UCSD-AML1 (cell line): ENCODE measurements at regions not wholly inside any gene's neighbourhood (a gene's known extent, or its start where the extent isn't known, plus 50 kb on each side); places are given as distances from the start of the nearest gene placed in this dataset.
"Not testable (repeated sequence)": the region's sequence is repeated elsewhere in the genome, so short reads cannot be mapped to it uniquely, and the experiment has no call there.

ENCODE experiments used
- DNase-seq: peaks from one replicate; lab custom pipeline; 2025; ENCODE audit not compliant: unreplicated experiment; lab: John Stamatoyannopoulos, UW

DNA sequence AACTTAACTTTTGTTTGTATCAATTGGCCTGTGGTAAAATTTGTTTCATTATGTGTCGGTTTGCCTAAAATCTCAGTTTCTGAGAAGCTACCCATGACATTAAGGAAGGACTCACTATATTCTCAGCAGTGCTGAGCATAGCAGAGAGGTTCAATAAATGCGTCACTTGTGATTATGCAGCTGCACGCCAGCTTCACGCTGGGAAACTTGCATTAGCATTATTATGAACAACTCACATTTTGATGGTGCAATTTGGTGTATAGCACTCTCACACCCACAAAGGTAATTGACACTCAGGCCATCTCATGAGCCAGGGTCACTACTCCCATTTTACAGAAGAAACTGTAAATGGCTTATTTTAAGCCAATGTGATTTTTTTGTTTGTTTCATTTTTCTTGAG lies 80.6 kb upstream of the SALL1 start:
- no peak for DNase-seq

DNA sequence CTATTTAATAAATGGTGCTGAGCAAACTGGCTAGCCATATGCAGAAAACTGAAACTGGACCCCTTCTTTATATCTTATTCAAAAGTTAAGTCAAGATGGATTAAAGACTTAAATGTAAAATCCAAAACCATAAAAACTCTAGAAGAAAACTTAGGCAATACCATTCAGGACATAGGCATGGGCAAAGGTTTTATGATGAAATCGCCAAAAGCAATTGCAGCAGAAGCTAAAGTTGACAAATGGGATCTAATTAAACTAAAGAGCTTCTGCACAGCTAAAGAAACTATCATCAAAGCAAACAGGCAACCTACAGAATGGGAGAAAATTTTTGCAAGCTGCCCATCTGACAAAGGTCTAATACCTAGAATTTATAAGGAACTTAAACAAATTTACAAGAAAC lies 79.0 kb upstream of the SALL1 start:
- DNase-seq, result not testable (repeated sequence)

GRCh38 chr16:51228097-51228659 lies 77.1 kb upstream of the SALL1 start:
- no peak for DNase-seq

DNA sequence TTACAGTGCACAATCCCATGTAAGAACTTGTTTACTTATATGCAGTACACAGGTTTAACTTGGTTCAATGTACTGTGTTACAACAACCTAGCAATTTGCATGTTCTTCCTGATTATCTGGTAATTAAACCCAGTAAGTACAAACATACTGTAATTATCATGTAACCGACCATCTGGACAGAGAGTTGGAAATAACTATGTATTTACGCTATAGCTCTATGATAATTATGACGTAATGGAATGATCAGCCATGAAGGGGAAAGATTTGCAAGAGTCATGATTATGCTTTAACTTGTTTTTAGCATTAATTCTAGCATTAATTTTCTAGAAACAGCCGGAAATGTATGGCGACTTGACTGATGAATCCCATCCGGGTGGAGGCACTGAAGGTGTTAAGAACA lies 74.8 kb upstream of the SALL1 start:
- DNase-seq, result no peak

GRCh38 chr16:51224317-51224716 lies 73.2 kb upstream of the SALL1 start:
- no peak for DNase-seq

DNA sequence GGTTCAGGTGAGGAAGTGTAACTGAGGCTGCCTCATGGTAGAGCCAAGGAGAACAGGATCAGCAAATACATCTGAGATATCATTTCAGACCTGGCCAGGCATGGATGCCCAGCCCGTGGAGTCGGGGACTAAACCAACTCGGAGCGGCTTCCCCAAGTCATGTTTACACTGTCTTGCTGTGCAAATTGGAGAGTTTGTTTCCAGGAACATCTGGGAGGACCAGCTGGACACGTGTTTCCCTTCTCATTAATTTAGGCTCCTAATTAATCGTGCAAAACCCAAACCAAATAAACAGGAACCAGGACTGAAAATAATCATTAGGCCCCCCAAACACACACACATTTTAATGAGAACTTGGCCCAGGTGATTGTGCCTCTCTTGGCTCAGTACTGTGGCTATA lies 70.9 kb upstream of the SALL1 start:
- no peak for DNase-seq

- no peak for DNase-seq
These were observed 60.1 kb upstream of the SALL1 start for GRCh38 chr16:51211148-51211547.

GRCh38 chr16:51210087-51210486 lies 59.0 kb upstream of the SALL1 start:
- DNase-seq, result no peak

- DNase-seq, result no peak
These were observed 50.5 kb upstream of the SALL1 start for GRCh38 chr16:51201604-51202003.
